ENCODE measurements at regions not wholly inside any gene's neighbourhood (a gene's known extent, or its start where the extent isn't known, plus 50 kb on each side); places are given as distances from the start of the nearest gene placed in this dataset.

GRCh38 chr2:216925006-216925405 lies 65.1 kb upstream of the TNP1 start:
- TF ChIP-seq CTCF (IDR thresholded peaks at IDR 0.05; ENCODE audit: low read depth, low read length) (no peak), POLR2A (IDR thresholded peaks at IDR 0.05; ENCODE audit: extremely low read depth, insufficient read length) (no peak), MAX (IDR thresholded peaks at IDR 0.05; ENCODE audit: low read depth, low read length) (no peak), MYC (IDR thresholded peaks at IDR 0.05; ENCODE audit: low read depth, low read length) (no peak)

Data from NB4 (cell line).